ENCODE measurements at regions not wholly inside any gene's neighbourhood (a gene's known extent, or its start where the extent isn't known, plus 50 kb on each side); places are given as distances from the start of the nearest gene placed in this dataset.
"Not testable (repeated sequence)": the region's sequence is repeated elsewhere in the genome, so short reads cannot be mapped to it uniquely, and the experiment has no call there.

- Histone ChIP-seq H3K36me3 (ENCODE audit: insufficient read depth, low read length) (no peaks in the 10 kb centered on the region), H3K27me3 (ENCODE audit: insufficient read depth, low read length, poor library complexity, severe bottlenecking) (no peaks in the 10 kb centered on the region), H3K27ac (ENCODE audit: low read depth, low read length) (no peak overlapping the region), H3K4me1 (ENCODE audit: insufficient read depth, low read length) (no peaks in the 10 kb centered on the region), H3K4me3 (ENCODE audit: low read length) (no peak overlapping the region), H3K9me3 (ENCODE audit: low read length) (no peaks in the 10 kb centered on the region)
- DNase-seq = no peak
- no peak overlapping the region for H3K27ac Mint-ChIP-seq
- POLR2A ChIA-PET = no interaction called here
- no peaks in the 10 kb centered on the region for H3K36me3 Mint-ChIP-seq
- H3K27me3 Mint-ChIP-seq = no peaks in the 10 kb centered on the region
- H3K4me1 Mint-ChIP-seq = no peaks in the 10 kb centered on the region
- no peaks in the 10 kb centered on the region for H3K9me3 Mint-ChIP-seq
- no peak overlapping the region for H3K4me3 Mint-ChIP-seq
- CTCF ChIA-PET = no interaction called here
These were observed 199.5 kb downstream of the TBC1D2B start for GRCh38 chr15:77877869-77878577.

DNA sequence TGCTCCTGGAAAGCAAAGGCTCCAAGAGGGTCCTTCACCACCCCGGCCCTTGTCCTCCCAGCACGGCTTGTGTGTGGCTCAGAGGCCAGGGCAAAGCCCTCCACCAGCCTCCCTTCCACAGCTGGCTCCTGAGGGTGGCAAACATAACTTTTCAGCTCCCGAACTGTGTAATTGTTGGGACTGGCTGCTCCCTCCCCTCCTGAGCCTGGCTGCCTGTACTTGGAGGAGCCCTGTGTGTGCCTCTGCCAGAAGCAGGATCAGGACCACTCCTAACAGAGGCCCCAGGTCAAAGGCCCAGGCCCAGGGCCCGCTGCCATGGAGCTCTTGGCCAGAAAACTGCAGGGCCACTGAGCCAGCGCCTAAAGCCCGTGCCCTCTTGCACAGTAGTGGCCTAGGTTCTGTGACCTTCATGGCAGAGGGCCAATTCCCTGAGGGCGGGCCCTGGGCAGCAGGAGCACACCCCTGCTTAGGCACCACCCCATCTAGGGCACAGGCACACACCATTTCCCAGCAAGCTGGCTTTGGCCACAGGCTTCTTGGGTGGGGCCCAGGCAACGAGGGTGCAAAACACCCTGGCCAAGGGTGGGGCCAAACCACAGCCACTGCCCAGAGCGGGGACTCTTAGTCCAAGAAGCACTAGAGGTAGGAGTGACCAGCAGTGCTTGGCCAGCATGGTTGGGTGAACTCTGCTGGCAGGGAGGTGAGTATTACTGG is 201.2 kb downstream of the TBC1D2B start:
- H3K9me3 ChIP-seq (ENCODE audit: low read length); CTCF ChIA-PET; H3K4me3 ChIP-seq (ENCODE audit: low read length); H3K4me1 ChIP-seq (ENCODE audit: insufficient read depth, low read length); H3K27me3 Mint-ChIP-seq; H3K36me3 ChIP-seq (ENCODE audit: insufficient read depth, low read length); H3K4me1 Mint-ChIP-seq; H3K27ac Mint-ChIP-seq; H3K27me3 ChIP-seq (ENCODE audit: insufficient read depth, low read length, poor library complexity, severe bottlenecking); H3K9me3 Mint-ChIP-seq; POLR2A ChIA-PET; DNase-seq; H3K36me3 Mint-ChIP-seq; H3K4me3 Mint-ChIP-seq; H3K27ac ChIP-seq (ENCODE audit: low read depth, low read length): not testable (repeated sequence)

- H3K4me3 ChIP-seq (ENCODE audit: low read length); H3K27me3 Mint-ChIP-seq; H3K27ac Mint-ChIP-seq; CTCF ChIA-PET; H3K9me3 ChIP-seq (ENCODE audit: low read length); H3K4me3 Mint-ChIP-seq; H3K9me3 Mint-ChIP-seq; POLR2A ChIA-PET; H3K4me1 Mint-ChIP-seq; H3K36me3 Mint-ChIP-seq; H3K27me3 ChIP-seq (ENCODE audit: insufficient read depth, low read length, poor library complexity, severe bottlenecking); H3K27ac ChIP-seq (ENCODE audit: low read depth, low read length); H3K36me3 ChIP-seq (ENCODE audit: insufficient read depth, low read length); H3K4me1 ChIP-seq (ENCODE audit: insufficient read depth, low read length): not testable (repeated sequence)
- DNase-seq = peak in 1 of 5 donors; percentile 24
These were observed 202.3 kb downstream of the TBC1D2B start for GRCh38 chr15:77875066-77875721.

GRCh38 chr15:77874063-77874462 is 203.4 kb downstream of the TBC1D2B start:
- H3K27me3 ChIP-seq (ENCODE audit: insufficient read depth, low read length, poor library complexity, severe bottlenecking) = no peaks in the 10 kb centered on the region
- ChIA-PET CTCF (no interaction called here), POLR2A (no interaction called here)
- H3K36me3 ChIP-seq (ENCODE audit: insufficient read depth, low read length) = no peaks in the 10 kb centered on the region
- H3K4me3 ChIP-seq (ENCODE audit: low read length) = no peak overlapping the region
- no peak overlapping the region for H3K27ac ChIP-seq (ENCODE audit: low read depth, low read length)
- Mint-ChIP-seq H3K27ac (no peak overlapping the region), H3K36me3 (no peaks in the 10 kb centered on the region), H3K27me3 (no peaks in the 10 kb centered on the region), H3K4me3 (no peak overlapping the region), H3K4me1 (no peaks in the 10 kb centered on the region), H3K9me3 (no peaks in the 10 kb centered on the region)
- no peaks in the 10 kb centered on the region for H3K4me1 ChIP-seq (ENCODE audit: insufficient read depth, low read length)
- no peak for DNase-seq
- no peaks in the 10 kb centered on the region for H3K9me3 ChIP-seq (ENCODE audit: low read length)

GRCh38 chr15:77872521-77873425 is 204.7 kb downstream of the TBC1D2B start:
- H3K27ac Mint-ChIP-seq, POLR2A ChIA-PET, H3K4me1 Mint-ChIP-seq: not testable (repeated sequence)

DNA sequence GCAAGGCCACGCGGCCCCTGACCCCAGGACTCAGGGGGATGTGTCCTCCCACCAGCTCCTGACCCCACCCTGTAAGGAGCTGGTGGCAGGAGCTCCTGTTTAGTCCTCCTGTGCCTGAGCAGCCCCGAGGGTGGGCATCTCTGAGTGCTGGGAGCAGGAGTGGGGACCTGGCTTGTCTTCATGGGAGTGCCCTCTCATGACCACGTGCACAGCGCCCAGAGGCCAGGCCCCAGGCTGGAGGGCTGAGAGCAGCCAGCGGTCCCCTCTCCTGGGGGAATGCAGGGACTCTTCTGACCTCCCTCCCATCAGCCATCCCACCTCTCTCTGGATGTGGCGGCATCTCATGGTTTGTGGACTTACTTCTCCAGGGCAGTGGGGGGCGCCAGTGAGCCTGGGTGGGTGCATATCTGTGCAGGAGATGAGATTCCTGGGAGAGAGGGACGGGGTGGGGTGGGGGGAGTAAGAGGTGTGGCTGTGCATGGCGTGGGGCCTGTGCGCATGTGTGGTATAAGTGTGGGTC is 205.6 kb downstream of the TBC1D2B start:
- H3K4me3 ChIP-seq (ENCODE audit: low read length) = no peak overlapping the region
- Mint-ChIP-seq H3K4me3 (no peak overlapping the region), H3K36me3 (no peaks in the 10 kb centered on the region), H3K27me3 (no peaks in the 10 kb centered on the region), H3K27ac (no peak overlapping the region), H3K4me1 (no peaks in the 10 kb centered on the region), H3K9me3 (no peaks in the 10 kb centered on the region)
- H3K36me3 ChIP-seq (ENCODE audit: insufficient read depth, low read length) = no peaks in the 10 kb centered on the region
- no peaks in the 10 kb centered on the region for H3K4me1 ChIP-seq (ENCODE audit: insufficient read depth, low read length)
- CTCF ChIA-PET = no interaction called here
- no peaks in the 10 kb centered on the region for H3K27me3 ChIP-seq (ENCODE audit: insufficient read depth, low read length, poor library complexity, severe bottlenecking)
- H3K9me3 ChIP-seq (ENCODE audit: low read length) = no peaks in the 10 kb centered on the region
- H3K27ac ChIP-seq (ENCODE audit: low read depth, low read length) = no peak overlapping the region
- no peak for DNase-seq
- POLR2A ChIA-PET = no interaction called here

More at GRCh38 chr15:77872521-77873425, 204.7 kb downstream of the TBC1D2B start:
- H3K4me3 ChIP-seq (ENCODE audit: low read length); H3K9me3 Mint-ChIP-seq; H3K36me3 ChIP-seq (ENCODE audit: insufficient read depth, low read length); H3K27ac ChIP-seq (ENCODE audit: low read depth, low read length); H3K36me3 Mint-ChIP-seq; CTCF ChIA-PET; H3K27me3 Mint-ChIP-seq; H3K27me3 ChIP-seq (ENCODE audit: insufficient read depth, low read length, poor library complexity, severe bottlenecking); H3K9me3 ChIP-seq (ENCODE audit: low read length); H3K4me1 ChIP-seq (ENCODE audit: insufficient read depth, low read length); DNase-seq; H3K4me3 Mint-ChIP-seq: not testable (repeated sequence)

DNA sequence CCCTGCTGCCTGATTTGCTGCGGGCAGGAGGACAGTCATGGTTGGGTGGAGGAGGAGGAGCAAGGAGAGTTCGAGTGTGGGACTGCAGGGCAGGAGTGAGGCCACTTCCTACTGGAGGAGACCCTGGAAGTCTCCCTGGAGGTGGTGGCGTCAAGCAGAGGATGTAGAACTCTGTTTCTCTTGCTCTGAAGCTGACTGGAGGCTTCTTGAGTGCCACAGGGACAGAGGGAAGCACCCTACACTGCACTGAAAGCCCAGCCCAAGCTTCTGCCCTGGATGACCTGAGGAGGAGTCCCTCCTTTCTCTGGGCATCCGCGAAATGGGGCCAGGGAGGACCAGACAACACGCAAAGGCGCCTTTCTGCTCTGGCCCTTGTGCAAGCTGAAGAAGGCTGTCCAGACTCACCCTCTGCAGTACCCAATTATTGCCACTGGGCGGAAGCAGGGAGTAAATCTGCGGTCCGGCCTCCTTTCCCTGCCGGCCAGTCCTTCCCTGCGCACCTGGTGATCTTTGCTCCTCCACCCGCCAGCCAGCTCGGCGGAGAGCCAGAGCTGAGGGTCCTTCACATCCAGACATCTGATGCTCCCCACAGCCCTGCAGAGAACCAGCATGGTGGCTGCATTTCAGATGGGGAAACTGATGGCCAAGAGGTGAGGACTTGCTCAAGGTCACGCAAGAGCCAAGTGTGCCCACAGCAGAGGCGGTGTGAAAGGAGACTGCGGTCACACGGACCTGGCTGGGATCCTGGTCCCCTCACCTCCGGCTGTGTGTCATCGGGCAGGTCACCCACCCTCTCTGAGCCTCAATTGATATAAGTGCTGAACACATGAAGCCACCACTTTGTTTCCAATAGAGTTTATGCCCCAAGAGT is 207.1 kb downstream of the TBC1D2B start:
- Mint-ChIP-seq H3K4me3 (no peak overlapping the region), H3K4me1 (no peaks in the 10 kb centered on the region), H3K27ac (no peak overlapping the region), H3K27me3 (no peaks in the 10 kb centered on the region), H3K9me3 (no peaks in the 10 kb centered on the region), H3K36me3 (no peaks in the 10 kb centered on the region)
- ChIA-PET CTCF (no interaction called here), POLR2A (no interaction called here)
- no peaks in the 10 kb centered on the region for H3K36me3 ChIP-seq (ENCODE audit: insufficient read depth, low read length)
- no peaks in the 10 kb centered on the region for H3K27me3 ChIP-seq (ENCODE audit: insufficient read depth, low read length, poor library complexity, severe bottlenecking)
- H3K4me1 ChIP-seq (ENCODE audit: insufficient read depth, low read length) = no peaks in the 10 kb centered on the region
- no peaks in the 10 kb centered on the region for H3K9me3 ChIP-seq (ENCODE audit: low read length)
- no peak overlapping the region for H3K27ac ChIP-seq (ENCODE audit: low read depth, low read length)
- peak in 1 of 5 donors; percentile 5 for DNase-seq
- no peak overlapping the region for H3K4me3 ChIP-seq (ENCODE audit: low read length)

Data from CD8-positive, alpha-beta memory T cell (primary cell).